ENCODE measurements at regions not wholly inside any gene's neighbourhood (a gene's known extent, or its start where the extent isn't known, plus 50 kb on each side); places are given as distances from the start of the nearest gene placed in this dataset.

DNA sequence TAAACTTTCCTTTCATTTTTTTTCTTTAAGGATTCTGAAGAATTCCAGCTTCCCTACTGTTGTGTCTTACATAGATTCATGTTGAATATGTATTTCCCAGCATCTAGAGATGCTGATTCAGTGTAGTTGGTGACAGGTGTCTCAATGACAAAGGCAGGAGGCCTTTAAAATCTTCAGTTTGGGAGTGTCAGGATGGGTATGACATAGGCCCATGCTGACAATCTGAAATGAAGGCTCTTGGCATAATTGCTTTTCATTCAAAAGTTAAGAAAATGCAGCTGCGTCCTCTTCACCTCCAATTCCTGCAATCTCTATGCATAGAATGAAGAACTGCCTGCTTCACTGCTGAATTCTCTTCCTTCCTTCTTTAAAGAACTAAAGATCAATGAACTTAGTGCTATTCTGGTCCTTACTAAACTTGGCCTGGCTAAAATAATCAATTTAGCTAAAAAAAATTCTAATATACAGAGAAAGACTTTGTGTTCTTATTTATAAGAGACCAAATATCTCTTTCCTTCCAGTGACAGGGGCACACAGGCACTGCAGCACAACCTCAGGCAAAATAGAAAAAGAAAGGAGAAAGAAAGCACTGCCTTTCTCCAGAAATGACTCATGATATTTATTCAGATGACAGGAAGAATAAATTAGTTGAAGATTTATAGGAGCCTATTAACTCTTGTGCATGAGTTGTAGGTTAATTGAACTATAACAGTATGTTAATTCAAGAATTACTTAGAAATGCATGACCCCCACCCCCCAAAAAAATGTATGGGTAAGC lies 152.6 kb upstream of the GBE1 start:
- H3K36me3 ChIP-seq (replicated peaks in 1 of 2; ENCODE audit: control insufficient read depth in 1 of 2, insufficient read depth in 2 of 2, low read length in 2 of 2), result no peaks in the 10 kb centered on the region
- no peak for DNase-seq
- H3K4me1 ChIP-seq (ENCODE audit: control insufficient read depth in 1 of 2, insufficient read depth in 2 of 2, low read length in 2 of 2), result peaks cover 0 to 4% of the 10 kb centered on the region in 2 donors
- H3K9me3 ChIP-seq (replicated peaks in 1 of 2; ENCODE audit: control insufficient read depth in 1 of 2, insufficient read depth in 1 of 2, low read length in 2 of 2), result no peaks in the 10 kb centered on the region
- H3K9ac ChIP-seq (ENCODE audit: insufficient read depth, low read length, poor library complexity, severe bottlenecking), result no peak overlapping the region
- Mint-ChIP-seq H3K4me1 (peaks cover 8% of the 10 kb centered on the region), H3K27me3 (ENCODE audit: low read depth in 3 of 3) (no peaks in the 10 kb centered on the region), H3K36me3 (no peaks in the 10 kb centered on the region), H3K4me3 (no peak overlapping the region), H3K9me3 (peaks cover 0 to 3% (median 0%) of the 10 kb centered on the region in 7 donors), H3K27ac (no peak overlapping the region)
- no CpG with 5 or more reads among the region's 1 CpG for WGBS (ENCODE audit: insufficient coverage)
- no peak overlapping the region for H3K4me3 ChIP-seq (replicated peaks in 1 of 3; ENCODE audit: low read depth in 2 of 3, low read length in 3 of 3)
- no peaks in the 10 kb centered on the region for H4K20me1 ChIP-seq (ENCODE audit: insufficient read depth, low read length)
- H3K79me2 ChIP-seq (ENCODE audit: insufficient read depth, low read length), result no peaks in the 10 kb centered on the region
- no peak overlapping the region for H3K4me2 ChIP-seq (replicated peaks; ENCODE audit: extremely low read depth, low read length, poor library complexity, severe bottlenecking)
- H3K27ac ChIP-seq (ENCODE audit: low read depth in 1 of 2, low read length in 2 of 2), result no peak overlapping the region
- H3K27me3 ChIP-seq (ENCODE audit: control insufficient read depth in 2 of 2, insufficient read depth in 2 of 2, low read length in 2 of 2), result no peaks in the 10 kb centered on the region
- TF ChIP-seq, protein P1, sequence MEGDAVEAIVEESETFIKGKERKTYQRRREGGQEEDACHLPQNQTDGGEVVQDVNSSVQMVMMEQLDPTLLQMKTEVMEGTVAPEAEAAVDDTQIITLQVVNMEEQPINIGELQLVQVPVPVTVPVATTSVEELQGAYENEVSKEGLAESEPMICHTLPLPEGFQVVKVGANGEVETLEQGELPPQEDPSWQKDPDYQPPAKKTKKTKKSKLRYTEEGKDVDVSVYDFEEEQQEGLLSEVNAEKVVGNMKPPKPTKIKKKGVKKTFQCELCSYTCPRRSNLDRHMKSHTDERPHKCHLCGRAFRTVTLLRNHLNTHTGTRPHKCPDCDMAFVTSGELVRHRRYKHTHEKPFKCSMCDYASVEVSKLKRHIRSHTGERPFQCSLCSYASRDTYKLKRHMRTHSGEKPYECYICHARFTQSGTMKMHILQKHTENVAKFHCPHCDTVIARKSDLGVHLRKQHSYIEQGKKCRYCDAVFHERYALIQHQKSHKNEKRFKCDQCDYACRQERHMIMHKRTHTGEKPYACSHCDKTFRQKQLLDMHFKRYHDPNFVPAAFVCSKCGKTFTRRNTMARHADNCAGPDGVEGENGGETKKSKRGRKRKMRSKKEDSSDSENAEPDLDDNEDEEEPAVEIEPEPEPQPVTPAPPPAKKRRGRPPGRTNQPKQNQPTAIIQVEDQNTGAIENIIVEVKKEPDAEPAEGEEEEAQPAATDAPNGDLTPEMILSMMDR (IDR thresholded peaks at IDR 0.05), result no peak
- no peak overlapping the region for H2AFZ ChIP-seq (ENCODE audit: insufficient read depth, low read depth, low read length, poor library complexity, severe bottlenecking)
- intact Hi-C loops (cut with micrococcal nuclease), result no loop called here

DNA sequence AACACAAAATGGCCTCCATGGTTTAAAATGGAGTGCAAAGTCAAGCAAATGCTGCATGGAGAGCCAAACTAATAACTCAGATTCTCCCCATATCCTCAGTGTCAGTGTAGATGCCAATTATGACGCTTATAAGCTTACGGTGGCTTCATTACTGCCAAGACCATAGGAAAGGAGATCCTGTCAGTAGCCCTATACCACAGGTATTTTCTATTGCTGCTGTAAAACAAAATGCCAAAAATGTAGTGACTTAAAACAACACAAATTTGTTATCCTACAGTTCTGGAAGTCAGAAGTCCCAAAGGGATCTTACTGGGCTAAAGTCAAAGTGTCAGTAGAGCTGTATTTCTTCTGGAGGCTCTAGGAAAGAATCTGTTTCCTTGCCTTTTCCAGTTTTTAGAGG lies 149.8 kb upstream of the GBE1 start:
- TF ChIP-seq, protein P1 (IDR thresholded peaks at IDR 0.05), result no peak
- peaks cover 0 to 6% (median 2%) of the 10 kb centered on the region in 7 donors for H3K9me3 Mint-ChIP-seq
- Histone ChIP-seq H3K27ac (ENCODE audit: low read depth in 1 of 2, low read length in 2 of 2) (no peak overlapping the region), H3K9me3 (replicated peaks in 1 of 2; ENCODE audit: control insufficient read depth in 1 of 2, insufficient read depth in 1 of 2, low read length in 2 of 2) (no peaks in the 10 kb centered on the region), H4K20me1 (ENCODE audit: insufficient read depth, low read length) (no peaks in the 10 kb centered on the region), H3K4me1 (ENCODE audit: control insufficient read depth in 1 of 2, insufficient read depth in 2 of 2, low read length in 2 of 2) (peaks cover 6 to 12% of the 10 kb centered on the region in 2 donors), H3K27me3 (ENCODE audit: control insufficient read depth in 2 of 2, insufficient read depth in 2 of 2, low read length in 2 of 2) (no peaks in the 10 kb centered on the region), H3K36me3 (replicated peaks in 1 of 2; ENCODE audit: control insufficient read depth in 1 of 2, insufficient read depth in 2 of 2, low read length in 2 of 2) (no peaks in the 10 kb centered on the region), H3K4me3 (replicated peaks in 1 of 3; ENCODE audit: low read depth in 2 of 3, low read length in 3 of 3) (no peak overlapping the region), H3K79me2 (ENCODE audit: insufficient read depth, low read length) (no peaks in the 10 kb centered on the region), H2AFZ (ENCODE audit: insufficient read depth, low read depth, low read length, poor library complexity, severe bottlenecking) (peak overlapping the region; percentile 33), H3K4me2 (replicated peaks; ENCODE audit: extremely low read depth, low read length, poor library complexity, severe bottlenecking) (no peak overlapping the region), H3K9ac (ENCODE audit: insufficient read depth, low read length, poor library complexity, severe bottlenecking) (no peak overlapping the region)
- no peaks in the 10 kb centered on the region for H3K27me3 Mint-ChIP-seq (ENCODE audit: low read depth in 3 of 3)
- no peak for DNase-seq
- intact Hi-C loops (cut with micrococcal nuclease), result no loop called here
- H3K36me3 Mint-ChIP-seq, result no peaks in the 10 kb centered on the region
- H3K4me3 Mint-ChIP-seq, result no peak overlapping the region
- 100% methylated on average over 2 of the region's 2 CpGs for WGBS (ENCODE audit: insufficient coverage)
- peaks cover 16% of the 10 kb centered on the region for H3K4me1 Mint-ChIP-seq
- H3K27ac Mint-ChIP-seq, result no peak overlapping the region

Data from CD14-positive monocyte (primary cell).